HCT116 (cell line): ENCODE measurements at regions not wholly inside any gene's neighbourhood (a gene's known extent, or its start where the extent isn't known, plus 50 kb on each side); places are given as distances from the start of the nearest gene placed in this dataset.

Experiments used
- ATAC-seq: fragments of 200-7000 bp; cut with Tn5 transposase; 2 replicates; pipeline ENCODE4 v1.9.1; 2020; ENCODE audit warnings: mild to moderate bottlenecking, moderate library complexity
- BruUV-seq: library from RNA; stranded (reverse); fragments of 400-500 nt; replicated peaks from 2 replicates; lab custom pipeline; 2021; lab: Mats Ljungman, UMichigan
- CTCF ChIA-PET: fragments of 300-600 bp; sonication (Branson Sonifier 250); formaldehyde crosslinking; loops from one replicate; lab custom pipeline; 2021; ENCODE audit warnings: antibody characterized with exemption; lab: Charles Lee
- POLR2A ChIA-PET: fragments of 300-600, 350-600 bp; sonication (Branson Sonifier 250); formaldehyde crosslinking; loops from one replicate; lab custom pipeline; 2021; ENCODE audit warnings: antibody characterized with exemption; lab: Charles Lee
- RAD21 ChIA-PET, 2 experiments: fragments of 300-600 bp; sonication (Branson Sonifier 250); formaldehyde crosslinking; loops; one replicate each; lab custom pipeline; 2023; ENCODE audit warnings: low total read pairs in 2 of 2; ENCODE audit not compliant: uncharacterized antibody in 2 of 2, unreplicated experiment in 2 of 2, low non-redundant PET in 1 of 2; lab: Charles Lee
- DNase-seq: peaks from one replicate; pipeline ENCODE4 v3.0.0-alpha.2; 2010; ENCODE audit warnings: low read depth, low spot score
- H2AFZ ChIP-seq: fragments of 200-600 bp; shearing (Covaris generic), sonication (generic); 2 replicates; pipeline ENCODE4 v1.6.1; 2017; ENCODE audit warnings: low read depth, mixed run types, mixed read lengths, antibody characterized with exemption, low read length; ENCODE audit not compliant: poor library complexity, severe bottlenecking
- H3K27ac ChIP-seq: 2 replicates; pipeline ENCODE4 v1.5.1; 2012; ENCODE audit warnings: low read depth, low read length
- H3K27me3 ChIP-seq: fragments of 200-600 bp; sonication (generic); 2 replicates; pipeline ENCODE4 v1.6.1; 2016; ENCODE audit warnings: mixed run types, low read length, mixed read lengths; ENCODE audit not compliant: insufficient read depth
- H3K36me3 ChIP-seq, 2 experiments: fragments of 200-500 bp in 1 of 2; fragments of 200-600 bp in 1 of 2; sonication (Bioruptor generic) in 1 of 2; sonication (generic) in 1 of 2; 2 replicates each; pipeline versions ENCODE4 v1.5.1 to v1.6.1; 2014 to 2016; ENCODE audit warnings: low read length in 2 of 2, inconsistent platforms in 1 of 2, mixed read lengths in 1 of 2, mixed run types in 1 of 2; ENCODE audit not compliant: insufficient read depth in 2 of 2, control insufficient read depth in 1 of 2
- H3K4me1 ChIP-seq, 2 experiments: fragments of 200-600 bp in 1 of 2; sonication (generic) in 1 of 2; 2 replicates each; pipeline versions ENCODE4 v1.5.1 to v1.6.1; 2012 to 2017; ENCODE audit warnings: low read length in 2 of 2, inconsistent platforms in 1 of 2, mild to moderate bottlenecking in 1 of 2, mixed read lengths in 1 of 2, mixed run types in 1 of 2, moderate library complexity in 1 of 2; ENCODE audit not compliant: insufficient read depth in 2 of 2, control insufficient read depth in 1 of 2
- H3K4me2 ChIP-seq: fragments of 200-600 bp; sonication (generic); 2 replicates; pipeline ENCODE4 v1.6.1; 2017; ENCODE audit warnings: mixed run types, low read length, mixed read lengths
- H3K4me3 ChIP-seq, 2 experiments: fragments of 200-600 bp in 1 of 2; sonication (generic) in 1 of 2; replicated peaks in 1 of 2; 2 replicates each; pipeline ENCODE4 v1.5.1; 2011 to 2016; ENCODE audit warnings: low read length in 2 of 2, control low read depth in 1 of 2, low read depth in 1 of 2, mild to moderate bottlenecking in 1 of 2, mixed read lengths in 1 of 2, mixed run types in 1 of 2
- H3K79me2 ChIP-seq: fragments of 200-600 bp; sonication (generic); 2 replicates; pipeline ENCODE4 v1.6.1; 2017; ENCODE audit warnings: mild to moderate bottlenecking, mixed run types, low read length, moderate library complexity, mixed read lengths; ENCODE audit not compliant: insufficient read depth
- H3K9ac ChIP-seq: fragments of 200-600 bp; sonication (generic); 2 replicates; pipeline ENCODE4 v1.6.1; 2016; ENCODE audit warnings: low read length, mixed read lengths
- H3K9me2 ChIP-seq: fragments of 200-600 bp; sonication (generic), shearing (Covaris generic); 2 replicates; pipeline ENCODE4 v1.6.1; 2017; ENCODE audit warnings: mixed run types, mild to moderate bottlenecking, moderate library complexity; ENCODE audit not compliant: insufficient read depth
- H3K9me3 ChIP-seq, 2 experiments: fragments of 200-500 bp in 1 of 2; fragments of 200-600 bp in 1 of 2; sonication (Bioruptor generic) in 1 of 2; sonication (generic) in 1 of 2; 2 replicates each; pipeline ENCODE4 v1.6.1; 2014 to 2017; ENCODE audit warnings: low read length in 2 of 2, mixed read lengths in 2 of 2, inconsistent platforms in 1 of 2, low read depth in 1 of 2, mild to moderate bottlenecking in 1 of 2, mixed run types in 1 of 2, moderate library complexity in 1 of 2; ENCODE audit not compliant: control insufficient read depth in 1 of 2, insufficient read depth in 1 of 2
- H4K20me1 ChIP-seq: fragments of 200-600 bp; sonication (generic), shearing (Covaris generic); 2 replicates; pipeline ENCODE4 v1.6.1; 2017; ENCODE audit warnings: mixed run types, mild to moderate bottlenecking, moderate library complexity; ENCODE audit not compliant: insufficient read depth
- CBX3 ChIP-seq: IDR thresholded peaks from 2 replicates; pipeline ENCODE4 v1.6.1; 2012; ENCODE audit warnings: low read depth
- EGR1 ChIP-seq: IDR thresholded peaks from 2 replicates; pipeline ENCODE4 v1.6.1; 2012; ENCODE audit warnings: low read depth
- ELF1 ChIP-seq: IDR thresholded peaks from 2 replicates; pipeline ENCODE4 v1.6.1; 2012; ENCODE audit warnings: low read depth, borderline replicate concordance
- EZH2 ChIP-seq: fragments of 200-600 bp; sonication (generic); IDR thresholded peaks from 2 replicates; pipeline ENCODE4 v1.6.1; 2017; ENCODE audit warnings: antibody characterized with exemption, mixed run types
- EZH2phosphoT487 ChIP-seq: fragments of 200-600 bp; IDR thresholded peaks from 2 replicates; pipeline ENCODE4 v1.6.1; 2018; ENCODE audit warnings: antibody characterized with exemption, borderline replicate concordance
- FOSL1 ChIP-seq: IDR thresholded peaks from 2 replicates; pipeline ENCODE4 v1.6.1; 2012; ENCODE audit warnings: low read depth
- JUND ChIP-seq: IDR thresholded peaks from 2 replicates; pipeline ENCODE4 v1.6.1; 2012
- POLR2A ChIP-seq: IDR thresholded peaks from 2 replicates; pipeline ENCODE4 v1.7.0; 2011; ENCODE audit warnings: borderline replicate concordance; ENCODE audit not compliant: insufficient read depth, insufficient read length; ENCODE audit errors: extremely low read depth
- POLR2AphosphoS5 ChIP-seq: IDR thresholded peaks from 2 replicates; pipeline ENCODE4 v1.6.1; 2011; ENCODE audit warnings: mild to moderate bottlenecking, low read depth, low read length, moderate library complexity
- RAD21 ChIP-seq: IDR thresholded peaks from 2 replicates; pipeline ENCODE4 v1.6.1; 2012; ENCODE audit warnings: low read depth, mild to moderate bottlenecking
- SIN3A ChIP-seq: IDR thresholded peaks from 2 replicates; pipeline ENCODE4 v1.6.1; 2012; ENCODE audit warnings: low read depth
- SP1 ChIP-seq: IDR thresholded peaks from 2 replicates; pipeline ENCODE4 v1.6.1; 2012; ENCODE audit warnings: low read depth
- YY1 ChIP-seq: IDR thresholded peaks from 2 replicates; pipeline ENCODE4 v1.6.1; 2011; ENCODE audit warnings: low read length, low read depth, moderate library complexity, mild to moderate bottlenecking; ENCODE audit not compliant: insufficient replicate concordance; ENCODE audit errors: extremely low read depth
- ZFX ChIP-seq: fragments of 450-650 bp; IDR thresholded peaks from 2 replicates; pipeline ENCODE4 v1.6.1; 2017
- ZNF274 ChIP-seq: fragments of 200-500 bp; sonication (Bioruptor generic); IDR thresholded peaks from 2 replicates; pipeline ENCODE4 v1.6.1; 2014; ENCODE audit warnings: mild to moderate bottlenecking, low read depth, low read length, inconsistent platforms
- intact Hi-C: fragments of 100-400 bp; cut with micrococcal nuclease; formaldehyde crosslinking; loops from 2 replicates; pipeline ENCODE4 v1.10.0; 2022
- TF ChIP-seq, protein P1 (sequence below): IDR thresholded peaks from 2 replicates; pipeline ENCODE4 v1.6.1; 2012; ENCODE audit warnings: low read depth
- TF ChIP-seq, protein P2 (sequence below), 3 experiments: fragments of 200-600 bp in 1 of 3; sonication (generic) in 1 of 3; IDR thresholded peaks in 2 of 3; conservative IDR thresholded peaks in 1 of 3; 2 replicates each; pipeline ENCODE4 v1.5.1; 2012 to 2017; ENCODE audit warnings: low read depth in 2 of 3, low read length in 2 of 3, antibody characterized with exemption in 1 of 3, borderline replicate concordance in 1 of 3, control low read depth in 1 of 3, mild to moderate bottlenecking in 1 of 3, mixed read lengths in 1 of 3, mixed run types in 1 of 3, moderate library complexity in 1 of 3; ENCODE audit not compliant: insufficient read depth in 1 of 3
- TF ChIP-seq, protein P3 (sequence below): IDR thresholded peaks from 2 replicates; pipeline ENCODE4 v1.6.1; 2012
- TF ChIP-seq, protein P4 (sequence below): IDR thresholded peaks from 2 replicates; pipeline ENCODE4 v1.6.1; 2012
- TF ChIP-seq, protein P5 (sequence below): IDR thresholded peaks from 2 replicates; pipeline ENCODE4 v1.6.1; 2011; ENCODE audit warnings: mild to moderate bottlenecking, low read length, moderate library complexity; ENCODE audit not compliant: insufficient replicate concordance; ENCODE audit errors: extremely low read depth

DNA sequence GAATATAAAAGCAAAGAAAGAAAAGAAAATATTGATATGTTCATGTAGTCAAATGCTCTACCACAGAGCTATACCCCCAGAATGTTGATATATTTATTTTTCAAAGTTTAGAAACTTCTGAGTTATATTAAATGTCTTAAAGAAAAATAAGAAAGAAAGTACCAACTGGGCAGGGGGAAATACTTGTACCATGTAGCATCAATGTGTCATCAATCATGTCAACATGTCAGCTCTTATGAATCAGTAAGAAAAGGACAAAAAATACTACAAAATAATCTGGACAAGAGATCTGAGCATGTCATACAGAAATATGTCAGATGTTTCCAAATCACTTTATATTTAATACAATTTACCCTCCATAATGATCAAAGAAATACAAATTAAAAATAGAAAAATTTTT is 595.1 kb upstream of the ATP2B1 start:
- DNase-seq (no peak), ATAC-seq (no peak)
- Histone ChIP-seq H3K27ac (no peak overlapping the region), H3K27me3 (no peaks in the 10 kb centered on the region), H4K20me1 (no peaks in the 10 kb centered on the region), H3K36me3 (no peaks in the 10 kb centered on the region), H3K79me2 (no peaks in the 10 kb centered on the region), H3K9me2 (no peaks in the 10 kb centered on the region), H3K4me2 (no peak overlapping the region), H3K4me1 (peaks cover 8 to 11% of the 10 kb centered on the region in 2 experiments; a peak in 3 of 4 replicates), H3K4me3 (no peak overlapping the region), H3K9me3 (no peaks in the 10 kb centered on the region), H2AFZ (no peak overlapping the region), H3K9ac (no peak overlapping the region)
- RAD21 ChIA-PET, result no interaction called here
- intact Hi-C loops, result no loop called here
- POLR2A ChIA-PET, result no interaction called here
- BruUV-seq, result no TSS peak
- TF ChIP-seq, protein P1, sequence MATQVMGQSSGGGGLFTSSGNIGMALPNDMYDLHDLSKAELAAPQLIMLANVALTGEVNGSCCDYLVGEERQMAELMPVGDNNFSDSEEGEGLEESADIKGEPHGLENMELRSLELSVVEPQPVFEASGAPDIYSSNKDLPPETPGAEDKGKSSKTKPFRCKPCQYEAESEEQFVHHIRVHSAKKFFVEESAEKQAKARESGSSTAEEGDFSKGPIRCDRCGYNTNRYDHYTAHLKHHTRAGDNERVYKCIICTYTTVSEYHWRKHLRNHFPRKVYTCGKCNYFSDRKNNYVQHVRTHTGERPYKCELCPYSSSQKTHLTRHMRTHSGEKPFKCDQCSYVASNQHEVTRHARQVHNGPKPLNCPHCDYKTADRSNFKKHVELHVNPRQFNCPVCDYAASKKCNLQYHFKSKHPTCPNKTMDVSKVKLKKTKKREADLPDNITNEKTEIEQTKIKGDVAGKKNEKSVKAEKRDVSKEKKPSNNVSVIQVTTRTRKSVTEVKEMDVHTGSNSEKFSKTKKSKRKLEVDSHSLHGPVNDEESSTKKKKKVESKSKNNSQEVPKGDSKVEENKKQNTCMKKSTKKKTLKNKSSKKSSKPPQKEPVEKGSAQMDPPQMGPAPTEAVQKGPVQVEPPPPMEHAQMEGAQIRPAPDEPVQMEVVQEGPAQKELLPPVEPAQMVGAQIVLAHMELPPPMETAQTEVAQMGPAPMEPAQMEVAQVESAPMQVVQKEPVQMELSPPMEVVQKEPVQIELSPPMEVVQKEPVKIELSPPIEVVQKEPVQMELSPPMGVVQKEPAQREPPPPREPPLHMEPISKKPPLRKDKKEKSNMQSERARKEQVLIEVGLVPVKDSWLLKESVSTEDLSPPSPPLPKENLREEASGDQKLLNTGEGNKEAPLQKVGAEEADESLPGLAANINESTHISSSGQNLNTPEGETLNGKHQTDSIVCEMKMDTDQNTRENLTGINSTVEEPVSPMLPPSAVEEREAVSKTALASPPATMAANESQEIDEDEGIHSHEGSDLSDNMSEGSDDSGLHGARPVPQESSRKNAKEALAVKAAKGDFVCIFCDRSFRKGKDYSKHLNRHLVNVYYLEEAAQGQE, result no peak
- TF ChIP-seq YY1 (no peak), ZNF274 (no peak), CBX3 (no peak), ELF1 (no peak), SP1 (no peak), EGR1 (no peak), EZH2phosphoT487 (no peak), POLR2AphosphoS5 (no peak), FOSL1 (no peak), POLR2A (no peak), RAD21 (no peak), EZH2 (no peak), ZFX (no peak), JUND (no peak), SIN3A (no peak)
- TF ChIP-seq, protein P2, sequence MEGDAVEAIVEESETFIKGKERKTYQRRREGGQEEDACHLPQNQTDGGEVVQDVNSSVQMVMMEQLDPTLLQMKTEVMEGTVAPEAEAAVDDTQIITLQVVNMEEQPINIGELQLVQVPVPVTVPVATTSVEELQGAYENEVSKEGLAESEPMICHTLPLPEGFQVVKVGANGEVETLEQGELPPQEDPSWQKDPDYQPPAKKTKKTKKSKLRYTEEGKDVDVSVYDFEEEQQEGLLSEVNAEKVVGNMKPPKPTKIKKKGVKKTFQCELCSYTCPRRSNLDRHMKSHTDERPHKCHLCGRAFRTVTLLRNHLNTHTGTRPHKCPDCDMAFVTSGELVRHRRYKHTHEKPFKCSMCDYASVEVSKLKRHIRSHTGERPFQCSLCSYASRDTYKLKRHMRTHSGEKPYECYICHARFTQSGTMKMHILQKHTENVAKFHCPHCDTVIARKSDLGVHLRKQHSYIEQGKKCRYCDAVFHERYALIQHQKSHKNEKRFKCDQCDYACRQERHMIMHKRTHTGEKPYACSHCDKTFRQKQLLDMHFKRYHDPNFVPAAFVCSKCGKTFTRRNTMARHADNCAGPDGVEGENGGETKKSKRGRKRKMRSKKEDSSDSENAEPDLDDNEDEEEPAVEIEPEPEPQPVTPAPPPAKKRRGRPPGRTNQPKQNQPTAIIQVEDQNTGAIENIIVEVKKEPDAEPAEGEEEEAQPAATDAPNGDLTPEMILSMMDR (IDR thresholded peaks at IDR 0.05 in 2 of 3, conservative IDR thresholded peaks at IDR 0.05 in 1 of 3; ENCODE audit: borderline replicate concordance in 1 of 3, insufficient read depth in 1 of 3, low read depth in 2 of 3, low read length in 2 of 3), result no peak
- TF ChIP-seq, protein P3, sequence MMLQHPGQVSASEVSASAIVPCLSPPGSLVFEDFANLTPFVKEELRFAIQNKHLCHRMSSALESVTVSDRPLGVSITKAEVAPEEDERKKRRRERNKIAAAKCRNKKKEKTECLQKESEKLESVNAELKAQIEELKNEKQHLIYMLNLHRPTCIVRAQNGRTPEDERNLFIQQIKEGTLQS, result no peak
- TF ChIP-seq, protein P4, sequence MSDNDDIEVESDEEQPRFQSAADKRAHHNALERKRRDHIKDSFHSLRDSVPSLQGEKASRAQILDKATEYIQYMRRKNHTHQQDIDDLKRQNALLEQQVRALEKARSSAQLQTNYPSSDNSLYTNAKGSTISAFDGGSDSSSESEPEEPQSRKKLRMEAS, result no peak
- TF ChIP-seq, protein P5, sequence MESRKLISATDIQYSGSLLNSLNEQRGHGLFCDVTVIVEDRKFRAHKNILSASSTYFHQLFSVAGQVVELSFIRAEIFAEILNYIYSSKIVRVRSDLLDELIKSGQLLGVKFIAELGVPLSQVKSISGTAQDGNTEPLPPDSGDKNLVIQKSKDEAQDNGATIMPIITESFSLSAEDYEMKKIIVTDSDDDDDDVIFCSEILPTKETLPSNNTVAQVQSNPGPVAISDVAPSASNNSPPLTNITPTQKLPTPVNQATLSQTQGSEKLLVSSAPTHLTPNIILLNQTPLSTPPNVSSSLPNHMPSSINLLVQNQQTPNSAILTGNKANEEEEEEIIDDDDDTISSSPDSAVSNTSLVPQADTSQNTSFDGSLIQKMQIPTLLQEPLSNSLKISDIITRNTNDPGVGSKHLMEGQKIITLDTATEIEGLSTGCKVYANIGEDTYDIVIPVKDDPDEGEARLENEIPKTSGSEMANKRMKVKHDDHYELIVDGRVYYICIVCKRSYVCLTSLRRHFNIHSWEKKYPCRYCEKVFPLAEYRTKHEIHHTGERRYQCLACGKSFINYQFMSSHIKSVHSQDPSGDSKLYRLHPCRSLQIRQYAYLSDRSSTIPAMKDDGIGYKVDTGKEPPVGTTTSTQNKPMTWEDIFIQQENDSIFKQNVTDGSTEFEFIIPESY, result no peak
- CTCF ChIA-PET, result no interaction called here
